HG02884 (cell line): ENCODE measurements at regions not wholly inside any gene's neighbourhood (a gene's known extent, or its start where the extent isn't known, plus 50 kb on each side); places are given as distances from the start of the nearest gene placed in this dataset.
"Not testable (repeated sequence)": the region's sequence is repeated elsewhere in the genome, so short reads cannot be mapped to it uniquely, and the experiment has no call there.

ENCODE experiments used
- ATAC-seq: cut with Tn5 transposase; IDR thresholded peaks from one replicate; pipeline ENCODE4 v1.9.1; 2021; ENCODE audit warnings: mild to moderate bottlenecking, moderate library complexity; ENCODE audit not compliant: unreplicated experiment

DNA sequence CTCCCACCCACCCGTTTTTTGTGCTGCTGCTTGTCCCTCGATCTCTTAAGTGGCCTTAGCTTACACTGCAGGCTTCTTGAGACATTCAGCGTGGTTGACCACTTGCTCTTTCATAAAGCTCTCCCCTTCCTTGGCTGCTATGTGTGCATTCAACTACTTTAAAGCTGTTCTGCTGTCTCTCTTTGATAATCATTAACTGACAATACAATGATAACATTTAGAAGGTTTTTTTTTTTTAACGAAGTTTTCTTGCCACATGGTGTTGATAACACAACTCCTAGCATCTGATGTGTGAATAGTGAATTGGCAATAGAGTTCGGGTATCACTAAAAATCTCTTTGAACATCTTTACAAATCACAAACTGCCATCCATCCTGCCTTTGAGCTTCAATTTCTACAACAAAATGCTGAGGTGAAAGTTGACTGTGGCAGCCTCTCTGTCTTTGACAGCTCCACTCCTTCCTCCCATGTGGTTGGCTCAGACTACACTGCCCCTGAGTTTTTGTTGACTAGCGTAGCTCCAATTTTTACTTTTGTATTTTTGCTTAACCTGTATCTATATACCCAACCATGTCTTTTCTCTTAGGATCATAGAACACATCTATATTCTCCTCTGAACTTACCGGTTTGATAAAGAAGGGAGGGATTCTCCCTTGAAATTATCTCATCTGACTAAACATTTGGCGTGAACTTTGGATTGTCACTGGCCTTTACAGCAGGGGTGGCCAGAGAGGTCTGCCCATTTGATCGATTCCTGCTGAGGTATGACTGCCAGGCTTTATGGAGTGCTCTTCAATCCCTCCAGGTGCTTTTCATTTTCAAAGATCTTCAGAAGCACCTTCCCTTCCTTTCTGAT lies 409.4 kb upstream of the CD180 start:
- ATAC-seq: no peak

DNA sequence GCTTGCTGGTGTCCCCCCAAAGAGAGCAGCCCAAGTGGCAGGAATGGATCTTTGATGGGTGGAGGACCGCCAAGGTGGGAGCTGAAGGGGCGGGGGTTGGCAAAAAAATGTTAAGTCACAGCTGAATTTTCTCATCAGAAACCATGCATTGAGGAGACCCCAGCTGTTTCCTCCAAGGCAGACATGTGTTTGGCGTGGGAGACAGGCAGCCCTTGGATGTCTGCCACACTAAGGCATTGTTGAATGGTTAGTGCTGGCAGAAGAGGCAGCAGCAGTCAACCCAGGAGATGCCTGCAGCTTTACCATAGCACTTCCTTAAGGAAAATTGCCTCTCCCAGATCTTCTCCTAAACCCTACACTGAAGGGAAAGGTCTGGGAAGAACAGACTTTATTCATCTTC lies 394.9 kb upstream of the CD180 start:
- no peak for ATAC-seq

DNA sequence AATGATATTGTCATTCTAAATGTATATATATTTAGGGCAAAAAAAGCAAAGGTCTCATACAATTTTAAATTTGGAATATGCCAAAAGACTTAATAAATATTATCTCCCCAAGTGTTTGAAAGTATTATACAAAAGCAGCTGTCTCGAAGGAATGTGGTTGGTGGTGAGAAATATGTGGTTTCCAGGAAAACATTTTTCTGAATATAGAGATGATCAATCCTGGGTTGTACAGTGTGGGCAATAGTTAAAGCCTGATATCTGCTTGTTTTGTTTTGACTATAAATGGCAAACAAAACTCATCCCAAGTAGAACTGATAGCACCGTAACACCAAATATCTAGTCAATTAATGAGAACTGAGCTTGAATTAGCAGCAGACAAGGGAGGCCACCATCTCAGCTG lies 391.8 kb upstream of the CD180 start:
- ATAC-seq: no peak

DNA sequence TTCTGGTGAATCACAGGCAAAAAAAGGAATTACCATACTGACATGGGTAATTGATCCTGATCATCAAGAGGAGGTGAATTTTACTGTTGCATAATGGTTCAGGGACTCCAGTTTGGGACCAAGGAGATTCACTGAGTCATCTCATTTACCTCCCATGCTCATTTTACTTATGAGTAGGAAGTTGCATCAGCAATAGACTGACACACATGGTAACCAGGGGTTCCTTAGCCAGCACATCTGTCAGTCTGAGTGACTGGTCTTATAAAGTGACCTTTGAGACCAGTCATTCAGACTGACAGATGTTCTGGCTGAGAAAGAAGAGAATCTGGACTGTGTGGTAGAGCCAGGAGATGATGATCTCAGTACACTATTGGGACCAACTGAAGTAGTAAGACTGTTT lies 384.6 kb upstream of the CD180 start:
- no peak for ATAC-seq

DNA sequence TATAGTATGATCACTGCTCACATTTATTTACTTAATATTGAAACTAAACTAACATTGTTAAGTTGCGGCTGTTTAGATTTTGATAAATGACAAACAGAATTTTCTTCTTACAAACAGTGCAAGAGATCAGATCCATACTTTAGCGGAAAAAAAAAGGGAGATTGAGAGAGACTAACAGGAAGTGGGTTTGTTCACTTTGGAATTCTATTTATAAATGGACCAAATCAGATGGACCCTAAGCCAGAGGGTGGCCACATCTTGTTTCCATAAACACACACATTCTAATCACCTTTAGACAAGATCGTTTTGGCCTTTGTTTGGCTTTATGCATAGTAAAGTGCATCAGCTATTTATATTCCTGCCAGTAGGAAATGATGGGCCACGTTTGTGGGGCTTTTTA lies 381.4 kb upstream of the CD180 start:
- ATAC-seq: no peak

DNA sequence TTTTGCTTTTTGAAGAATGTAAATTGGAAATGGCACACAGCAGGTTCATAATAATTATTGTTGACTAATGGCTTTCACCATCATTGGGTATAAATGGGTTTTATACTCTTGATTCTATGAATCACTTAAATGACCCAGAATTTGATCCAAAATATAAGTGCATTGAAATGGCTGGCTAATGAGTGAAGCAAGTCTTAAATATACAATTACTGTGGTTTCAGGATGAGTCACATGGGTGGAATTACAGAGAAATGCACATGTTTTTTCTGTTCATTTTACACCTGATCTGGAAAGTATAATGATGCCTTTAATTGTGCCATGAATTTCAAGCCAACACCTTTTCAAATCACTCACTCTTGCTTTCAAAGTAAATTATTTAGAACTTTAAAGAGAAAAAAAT lies 380.8 kb upstream of the CD180 start:
- no peak for ATAC-seq

DNA sequence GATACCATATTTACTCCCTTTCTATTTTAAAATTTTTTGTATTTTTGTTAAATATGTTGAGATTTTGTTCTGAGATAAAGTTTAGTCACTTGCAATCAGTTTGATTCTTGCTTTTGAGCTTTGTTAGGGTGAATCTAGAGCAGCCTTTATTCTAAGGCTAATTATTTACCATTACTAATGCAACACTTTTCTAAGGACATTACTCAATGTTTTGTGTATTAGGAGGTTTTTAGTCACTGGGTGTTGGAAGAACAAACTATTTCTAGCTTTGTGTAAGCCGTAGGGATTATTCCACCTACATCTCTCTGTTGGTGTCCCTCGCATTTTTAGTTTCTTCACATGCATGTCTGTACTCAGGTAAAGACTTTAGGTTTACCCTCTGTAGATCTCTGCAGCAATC lies 379.5 kb upstream of the CD180 start:
- ATAC-seq: no peak

DNA sequence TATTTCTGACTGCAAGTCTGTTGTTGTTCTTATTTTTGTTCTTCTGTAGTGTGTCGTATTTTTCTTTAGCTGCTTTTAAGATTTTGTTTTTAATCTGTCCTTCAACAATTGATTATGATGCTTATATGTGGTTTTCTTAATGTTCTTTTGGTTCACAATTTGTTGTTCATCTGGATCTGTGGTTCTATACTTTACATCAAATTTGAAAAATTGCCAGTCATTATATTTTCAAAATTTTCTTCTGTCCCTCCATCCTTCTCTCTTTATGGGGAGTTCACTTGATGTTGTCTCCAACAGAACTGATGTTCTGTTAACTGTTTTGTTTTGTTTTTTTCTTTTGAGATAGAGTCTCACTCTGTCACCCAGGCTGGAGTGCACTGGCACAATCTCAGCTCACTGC lies 378.5 kb upstream of the CD180 start:
- no peak for ATAC-seq

DNA sequence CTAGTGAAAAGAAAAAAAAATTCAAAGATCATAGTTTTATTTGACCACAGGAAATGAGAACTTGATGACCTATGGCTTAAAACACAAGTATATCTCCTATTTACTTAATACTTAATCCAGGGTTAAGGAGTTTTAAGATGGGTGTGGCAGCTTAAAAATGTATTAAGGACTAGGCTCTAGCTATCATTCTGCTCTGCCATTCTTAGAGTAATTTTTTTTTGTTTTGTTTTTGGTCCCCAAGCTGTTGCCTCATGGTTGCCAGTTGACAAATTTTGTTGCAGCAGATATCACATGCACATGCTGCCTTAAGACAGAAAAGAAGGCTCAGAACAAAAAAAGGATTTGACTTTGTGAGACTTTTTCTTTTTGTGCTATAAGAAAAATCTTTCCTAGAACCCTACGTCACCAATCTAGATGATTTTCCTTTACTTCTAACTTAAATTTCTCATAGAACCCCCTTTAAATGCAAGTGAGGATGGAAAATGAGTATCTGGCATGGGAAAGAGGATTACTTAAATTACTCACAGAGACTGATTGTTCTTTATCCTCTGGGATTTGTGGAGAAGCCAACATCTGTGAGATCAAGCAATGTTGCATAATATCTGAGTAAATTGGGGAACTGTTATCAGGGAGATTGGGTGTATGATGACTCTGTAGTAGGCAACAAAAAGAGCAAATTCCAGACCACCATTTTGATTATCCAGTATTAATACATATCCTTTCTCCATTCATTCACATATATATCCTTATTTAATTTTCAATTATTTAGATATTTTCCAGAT lies 364.7 kb upstream of the CD180 start:
- no peak for ATAC-seq

DNA sequence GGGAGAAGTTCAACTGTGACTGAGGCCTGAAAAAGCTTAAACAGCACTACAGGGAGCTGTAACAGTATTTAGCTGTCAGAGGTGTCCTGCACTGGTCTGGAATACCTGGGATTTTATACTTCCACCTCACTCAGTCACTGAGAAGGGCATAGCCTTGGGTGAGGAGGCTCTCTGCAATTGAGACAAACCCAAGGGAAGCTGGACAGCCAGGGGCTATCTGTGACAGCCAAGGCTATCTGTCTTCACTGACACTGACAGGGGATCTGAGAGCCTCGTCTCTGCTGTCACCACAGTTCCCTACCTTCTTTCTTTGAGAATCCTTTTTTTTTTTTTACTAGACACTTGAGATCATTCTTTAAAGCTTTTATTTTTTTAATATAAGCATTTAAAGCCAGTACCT lies 356.2 kb upstream of the CD180 start:
- ATAC-seq: no peak

DNA sequence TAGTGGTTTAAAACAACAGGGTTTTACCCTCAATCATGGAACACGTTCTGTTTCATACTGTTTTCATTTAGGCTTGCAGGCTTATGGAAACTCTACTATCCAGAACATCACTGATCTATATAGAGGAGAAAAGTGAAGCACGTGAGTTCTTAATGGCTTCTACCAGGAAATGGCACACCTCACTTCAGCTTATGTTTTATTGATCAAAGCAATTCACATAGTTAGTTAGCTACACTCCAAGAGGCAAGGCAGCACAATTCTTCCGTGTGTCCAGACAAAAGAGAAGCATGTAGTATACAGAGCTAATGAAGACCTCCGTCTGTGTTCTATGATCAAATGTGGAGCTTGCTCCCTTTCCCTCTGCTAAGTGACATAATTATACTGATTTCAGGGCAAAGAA lies 353.3 kb upstream of the CD180 start:
- no peak for ATAC-seq

DNA sequence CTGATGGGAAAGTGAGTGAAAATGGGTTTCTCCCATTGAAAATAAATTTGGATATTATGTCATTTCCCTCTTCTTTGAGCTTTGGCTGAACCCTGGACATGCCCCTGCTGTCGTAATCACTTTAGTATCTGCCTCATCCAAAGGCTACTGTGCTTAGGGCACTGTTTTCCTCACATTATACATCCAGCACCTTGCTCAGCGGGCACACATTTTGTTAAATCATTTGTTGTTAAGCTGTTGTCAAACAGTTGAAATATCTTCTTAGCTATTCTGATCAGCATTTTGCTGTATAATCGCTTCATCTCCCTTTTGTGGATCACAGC lies 352.7 kb upstream of the CD180 start:
- ATAC-seq: no peak

DNA sequence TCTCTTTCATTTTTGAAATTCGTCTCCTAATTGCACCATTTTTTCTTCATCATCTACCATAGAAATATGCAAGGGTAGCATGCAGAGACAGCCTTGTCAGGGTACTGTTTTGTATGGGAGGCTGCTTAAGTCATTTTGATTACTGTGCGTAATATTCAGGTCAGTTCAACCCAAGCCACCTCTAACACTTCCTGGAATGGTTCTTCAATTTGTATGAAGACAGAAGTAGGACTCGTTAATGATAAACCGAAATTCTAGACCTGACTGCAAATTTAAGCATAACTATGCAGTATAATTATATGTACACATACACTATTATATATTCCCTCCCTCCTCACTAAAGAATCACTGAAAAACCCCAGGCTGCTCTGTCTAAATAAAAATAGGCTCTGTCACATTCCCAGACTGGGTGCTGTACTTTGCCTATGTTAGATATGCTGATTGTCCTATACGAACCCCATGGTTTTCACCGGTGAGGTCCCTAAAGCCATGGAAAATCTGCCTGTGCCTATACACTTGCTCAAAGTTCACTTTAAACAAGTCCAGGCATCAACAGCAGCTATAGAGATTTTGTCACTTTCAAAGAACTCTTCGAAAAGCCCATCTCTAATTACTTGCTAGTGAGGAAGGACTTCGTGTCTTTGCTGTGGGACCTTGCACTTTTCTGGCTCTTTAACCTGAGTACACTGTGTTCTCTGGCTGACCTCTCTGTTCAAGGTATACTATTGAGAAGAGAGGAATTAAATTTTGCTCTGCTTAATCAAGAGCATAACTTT lies 352.1 kb upstream of the CD180 start:
- ATAC-seq: no peak

DNA sequence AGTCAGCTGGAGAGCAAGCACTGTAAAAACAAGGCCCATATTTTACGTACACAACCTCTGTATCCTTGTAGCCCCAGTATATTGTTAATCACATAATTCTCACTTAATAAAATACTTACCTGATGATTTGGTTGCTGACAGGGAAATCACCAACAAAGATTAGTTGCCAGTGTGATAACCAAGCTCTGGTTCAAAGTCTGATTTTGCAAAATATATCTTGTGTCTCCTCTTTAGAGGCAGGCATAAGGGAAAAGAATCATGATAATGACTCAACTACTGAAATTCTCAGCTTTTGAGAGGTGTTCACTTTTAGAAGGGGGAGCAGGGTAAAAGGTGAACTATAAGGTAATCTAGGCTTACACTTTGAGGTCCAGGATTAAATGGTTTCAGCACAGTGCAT lies 351.1 kb upstream of the CD180 start:
- no peak for ATAC-seq

DNA sequence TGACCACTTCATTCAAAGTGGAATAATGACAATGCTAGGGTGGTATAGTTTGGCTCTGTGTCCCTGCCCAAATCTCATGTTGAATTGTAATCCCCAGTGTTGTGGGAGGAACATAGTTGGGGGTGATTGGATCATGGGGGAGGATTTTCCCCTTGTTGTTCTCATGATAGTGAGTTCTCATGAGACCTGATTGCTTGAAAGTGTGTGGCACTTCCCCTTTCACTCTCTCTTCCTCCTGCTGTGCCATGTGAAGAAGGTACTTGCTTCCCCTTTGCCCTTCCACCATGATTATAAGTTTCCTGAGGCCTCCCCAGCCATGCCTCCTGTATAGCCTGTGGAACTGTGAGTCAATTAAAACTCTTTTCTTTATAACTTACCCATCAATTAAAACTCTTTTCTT lies 348.3 kb upstream of the CD180 start:
- not testable (repeated sequence) for ATAC-seq

DNA sequence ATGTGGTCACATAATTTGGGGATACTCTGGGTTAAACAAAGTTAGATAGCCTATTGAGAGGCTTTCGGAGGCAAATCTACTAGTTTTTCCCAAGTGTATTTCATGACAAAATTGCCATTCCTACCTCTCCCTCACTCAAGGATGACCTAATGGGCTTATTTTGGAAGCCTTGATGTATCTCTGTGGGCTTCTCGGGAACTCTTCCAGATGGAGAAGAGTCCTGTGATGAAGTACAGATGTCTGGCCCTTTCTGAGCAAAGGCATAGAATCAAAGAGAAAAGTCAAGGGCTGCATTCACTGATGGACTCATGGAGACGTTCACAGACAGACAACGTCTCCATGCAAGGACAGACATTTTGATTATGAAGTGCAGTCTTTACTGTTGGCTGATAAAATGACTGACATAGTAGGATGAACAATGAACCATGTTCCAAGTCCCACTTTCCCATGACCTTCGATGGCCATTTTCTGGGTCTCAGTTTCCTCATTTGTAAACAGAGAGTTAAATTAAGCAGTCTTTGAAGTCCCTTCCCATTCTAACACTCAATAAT lies 347.2 kb upstream of the CD180 start:
- no peak for ATAC-seq

DNA sequence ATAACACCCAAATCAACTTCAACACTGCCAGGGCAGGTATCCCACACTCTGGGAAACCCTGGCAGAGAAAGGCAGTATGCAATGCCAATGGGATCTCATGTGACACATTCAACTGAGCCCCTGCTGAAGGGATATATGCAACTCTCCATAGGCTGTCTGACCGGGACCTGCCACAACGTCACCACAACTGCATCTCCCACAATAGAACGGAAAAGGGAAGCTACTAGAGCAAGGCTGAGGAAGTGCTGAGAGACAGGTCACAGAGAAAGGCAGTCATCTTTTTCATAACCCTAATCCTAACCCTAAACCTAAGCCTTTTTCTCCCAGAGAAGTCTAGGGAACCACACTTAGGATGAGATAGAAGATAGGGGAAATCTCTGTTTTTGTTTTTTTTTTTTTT lies 345.9 kb upstream of the CD180 start:
- no peak for ATAC-seq

DNA sequence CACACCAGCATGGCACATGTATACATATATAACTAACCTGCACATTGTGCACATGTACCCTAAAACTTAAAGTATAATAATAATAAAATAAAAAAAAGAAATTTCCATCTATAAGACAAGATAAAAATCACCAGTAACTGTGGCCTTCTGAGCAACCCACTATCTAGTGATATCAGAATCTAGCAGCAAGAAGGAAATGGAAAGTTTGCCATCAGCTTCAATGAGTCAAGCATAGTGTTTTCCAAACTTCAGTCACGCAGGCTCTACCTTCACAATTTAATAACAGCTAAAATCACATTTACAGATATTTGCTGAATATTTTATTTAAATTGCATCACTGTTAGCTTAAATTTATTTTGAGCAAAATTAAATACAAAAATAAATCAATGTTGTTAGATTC lies 345.3 kb upstream of the CD180 start:
- no peak for ATAC-seq

DNA sequence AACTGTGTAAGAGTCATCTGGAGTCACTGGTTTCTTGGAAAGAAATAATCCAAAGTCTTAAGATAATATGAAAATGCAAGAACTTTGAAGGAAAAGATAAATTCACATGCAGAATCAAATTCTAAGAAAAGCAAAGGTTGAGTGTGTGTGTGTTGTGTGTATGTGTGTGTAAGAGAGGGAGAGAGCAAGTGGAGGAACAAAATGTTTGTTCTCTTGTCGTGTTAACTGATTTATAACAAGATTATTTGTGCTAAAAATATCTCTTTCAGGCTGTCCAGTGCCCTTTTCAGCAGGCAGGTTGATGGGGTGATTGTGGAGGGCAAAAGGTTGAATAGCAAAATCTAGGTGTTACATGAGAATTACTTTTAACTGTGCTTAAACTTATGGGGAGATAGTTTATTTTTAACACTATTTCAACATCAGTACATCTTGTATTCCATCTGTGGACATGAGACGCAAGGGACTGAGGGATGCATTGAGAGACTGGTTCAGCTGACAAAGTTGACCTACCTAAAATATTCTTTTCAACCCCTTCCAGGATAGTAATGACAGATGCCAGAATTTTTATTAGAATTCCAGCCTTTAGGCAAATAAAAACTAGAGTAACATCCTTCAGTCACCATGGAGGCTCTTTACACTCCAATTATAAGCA lies 342.4 kb upstream of the CD180 start:
- no peak for ATAC-seq

DNA sequence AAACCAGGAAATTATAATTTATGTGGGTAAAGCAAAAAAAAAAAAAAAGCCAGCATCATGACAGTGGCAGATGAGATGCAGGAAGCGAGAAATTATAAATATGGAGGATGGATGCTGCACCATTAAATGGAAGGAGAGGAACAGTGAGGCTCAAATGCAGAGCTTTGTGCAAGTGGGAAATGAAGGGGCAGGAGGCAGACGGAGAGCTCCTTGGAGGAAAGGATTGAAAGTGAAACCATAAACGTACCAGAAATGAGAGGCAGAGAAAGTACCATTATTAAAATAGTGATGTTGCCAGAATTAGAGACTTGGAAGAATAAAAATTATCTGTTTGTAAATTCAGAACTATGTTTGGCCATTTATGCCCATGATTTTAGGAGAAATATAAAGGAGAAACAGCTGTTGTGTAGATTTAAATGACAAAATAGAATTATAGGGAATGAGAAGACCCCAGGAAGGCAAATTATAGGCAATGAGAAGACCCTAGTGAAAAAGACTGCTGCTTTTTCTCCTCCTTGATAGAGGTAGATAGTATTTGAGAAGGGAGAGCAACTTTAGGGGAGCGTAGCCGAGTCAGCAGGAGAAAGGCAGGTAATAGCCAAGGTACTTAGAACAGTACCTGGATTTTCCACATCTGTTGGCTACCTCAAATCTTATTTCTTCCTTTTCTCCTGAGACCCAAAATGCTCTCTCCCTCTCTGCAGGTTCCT lies 341.0 kb upstream of the CD180 start:
- no peak for ATAC-seq
